HCT116 (cell line): ENCODE measurements at regions not wholly inside any gene's neighbourhood (a gene's known extent, or its start where the extent isn't known, plus 50 kb on each side); places are given as distances from the start of the nearest gene placed in this dataset.

Source experiments
- ATAC-seq: fragments of 200-7000 bp; cut with Tn5 transposase; 2 replicates; pipeline ENCODE4 v1.9.1; 2020; ENCODE audit warnings: mild to moderate bottlenecking, moderate library complexity
- BruUV-seq: library from RNA; stranded (reverse); fragments of 400-500 nt; replicated peaks from 2 replicates; lab custom pipeline; 2021; lab: Mats Ljungman, UMichigan
- CTCF ChIA-PET: fragments of 300-600 bp; sonication (Branson Sonifier 250); formaldehyde crosslinking; loops from one replicate; lab custom pipeline; 2021; ENCODE audit warnings: antibody characterized with exemption; lab: Charles Lee
- POLR2A ChIA-PET: fragments of 300-600, 350-600 bp; sonication (Branson Sonifier 250); formaldehyde crosslinking; loops from one replicate; lab custom pipeline; 2021; ENCODE audit warnings: antibody characterized with exemption; lab: Charles Lee
- RAD21 ChIA-PET, 2 experiments: fragments of 300-600 bp; sonication (Branson Sonifier 250); formaldehyde crosslinking; loops; one replicate each; lab custom pipeline; 2023; ENCODE audit warnings: low total read pairs in 2 of 2; ENCODE audit not compliant: uncharacterized antibody in 2 of 2, unreplicated experiment in 2 of 2, low non-redundant PET in 1 of 2; lab: Charles Lee
- DNase-seq: peaks from one replicate; pipeline ENCODE4 v3.0.0-alpha.2; 2010; ENCODE audit warnings: low read depth, low spot score
- H2AFZ ChIP-seq: fragments of 200-600 bp; shearing (Covaris generic), sonication (generic); 2 replicates; pipeline ENCODE4 v1.6.1; 2017; ENCODE audit warnings: low read depth, mixed run types, mixed read lengths, antibody characterized with exemption, low read length; ENCODE audit not compliant: poor library complexity, severe bottlenecking
- H3K27ac ChIP-seq: 2 replicates; pipeline ENCODE4 v1.5.1; 2012; ENCODE audit warnings: low read depth, low read length
- H3K27me3 ChIP-seq: fragments of 200-600 bp; sonication (generic); 2 replicates; pipeline ENCODE4 v1.6.1; 2016; ENCODE audit warnings: mixed run types, low read length, mixed read lengths; ENCODE audit not compliant: insufficient read depth
- H3K36me3 ChIP-seq, 2 experiments: fragments of 200-500 bp in 1 of 2; fragments of 200-600 bp in 1 of 2; sonication (Bioruptor generic) in 1 of 2; sonication (generic) in 1 of 2; 2 replicates each; pipeline versions ENCODE4 v1.5.1 to v1.6.1; 2014 to 2016; ENCODE audit warnings: low read length in 2 of 2, inconsistent platforms in 1 of 2, mixed read lengths in 1 of 2, mixed run types in 1 of 2; ENCODE audit not compliant: insufficient read depth in 2 of 2, control insufficient read depth in 1 of 2
- H3K4me1 ChIP-seq, 2 experiments: fragments of 200-600 bp in 1 of 2; sonication (generic) in 1 of 2; 2 replicates each; pipeline versions ENCODE4 v1.5.1 to v1.6.1; 2012 to 2017; ENCODE audit warnings: low read length in 2 of 2, inconsistent platforms in 1 of 2, mild to moderate bottlenecking in 1 of 2, mixed read lengths in 1 of 2, mixed run types in 1 of 2, moderate library complexity in 1 of 2; ENCODE audit not compliant: insufficient read depth in 2 of 2, control insufficient read depth in 1 of 2
- H3K4me2 ChIP-seq: fragments of 200-600 bp; sonication (generic); 2 replicates; pipeline ENCODE4 v1.6.1; 2017; ENCODE audit warnings: mixed run types, low read length, mixed read lengths
- H3K4me3 ChIP-seq, 2 experiments: fragments of 200-600 bp in 1 of 2; sonication (generic) in 1 of 2; replicated peaks in 1 of 2; 2 replicates each; pipeline ENCODE4 v1.5.1; 2011 to 2016; ENCODE audit warnings: low read length in 2 of 2, control low read depth in 1 of 2, low read depth in 1 of 2, mild to moderate bottlenecking in 1 of 2, mixed read lengths in 1 of 2, mixed run types in 1 of 2
- H3K79me2 ChIP-seq: fragments of 200-600 bp; sonication (generic); 2 replicates; pipeline ENCODE4 v1.6.1; 2017; ENCODE audit warnings: mild to moderate bottlenecking, mixed run types, low read length, moderate library complexity, mixed read lengths; ENCODE audit not compliant: insufficient read depth
- H3K9ac ChIP-seq: fragments of 200-600 bp; sonication (generic); 2 replicates; pipeline ENCODE4 v1.6.1; 2016; ENCODE audit warnings: low read length, mixed read lengths
- H3K9me2 ChIP-seq: fragments of 200-600 bp; sonication (generic), shearing (Covaris generic); 2 replicates; pipeline ENCODE4 v1.6.1; 2017; ENCODE audit warnings: mixed run types, mild to moderate bottlenecking, moderate library complexity; ENCODE audit not compliant: insufficient read depth
- H3K9me3 ChIP-seq, 2 experiments: fragments of 200-500 bp in 1 of 2; fragments of 200-600 bp in 1 of 2; sonication (Bioruptor generic) in 1 of 2; sonication (generic) in 1 of 2; 2 replicates each; pipeline ENCODE4 v1.6.1; 2014 to 2017; ENCODE audit warnings: low read length in 2 of 2, mixed read lengths in 2 of 2, inconsistent platforms in 1 of 2, low read depth in 1 of 2, mild to moderate bottlenecking in 1 of 2, mixed run types in 1 of 2, moderate library complexity in 1 of 2; ENCODE audit not compliant: control insufficient read depth in 1 of 2, insufficient read depth in 1 of 2
- H4K20me1 ChIP-seq: fragments of 200-600 bp; sonication (generic), shearing (Covaris generic); 2 replicates; pipeline ENCODE4 v1.6.1; 2017; ENCODE audit warnings: mixed run types, mild to moderate bottlenecking, moderate library complexity; ENCODE audit not compliant: insufficient read depth
- ATF3 ChIP-seq: IDR thresholded peaks from 2 replicates; pipeline ENCODE4 v1.6.1; 2012
- CBX3 ChIP-seq: IDR thresholded peaks from 2 replicates; pipeline ENCODE4 v1.6.1; 2012; ENCODE audit warnings: low read depth
- EGR1 ChIP-seq: IDR thresholded peaks from 2 replicates; pipeline ENCODE4 v1.6.1; 2012; ENCODE audit warnings: low read depth
- ELF1 ChIP-seq: IDR thresholded peaks from 2 replicates; pipeline ENCODE4 v1.6.1; 2012; ENCODE audit warnings: low read depth, borderline replicate concordance
- EZH2 ChIP-seq: fragments of 200-600 bp; sonication (generic); IDR thresholded peaks from 2 replicates; pipeline ENCODE4 v1.6.1; 2017; ENCODE audit warnings: antibody characterized with exemption, mixed run types
- EZH2phosphoT487 ChIP-seq: fragments of 200-600 bp; IDR thresholded peaks from 2 replicates; pipeline ENCODE4 v1.6.1; 2018; ENCODE audit warnings: antibody characterized with exemption, borderline replicate concordance
- FOSL1 ChIP-seq: IDR thresholded peaks from 2 replicates; pipeline ENCODE4 v1.6.1; 2012; ENCODE audit warnings: low read depth
- MAX ChIP-seq: IDR thresholded peaks from 2 replicates; pipeline ENCODE4 v1.6.1; 2012
- POLR2A ChIP-seq: IDR thresholded peaks from 2 replicates; pipeline ENCODE4 v1.7.0; 2011; ENCODE audit warnings: borderline replicate concordance; ENCODE audit not compliant: insufficient read depth, insufficient read length; ENCODE audit errors: extremely low read depth
- RAD21 ChIP-seq: IDR thresholded peaks from 2 replicates; pipeline ENCODE4 v1.6.1; 2012; ENCODE audit warnings: low read depth, mild to moderate bottlenecking
- SP1 ChIP-seq: IDR thresholded peaks from 2 replicates; pipeline ENCODE4 v1.6.1; 2012; ENCODE audit warnings: low read depth
- SRF ChIP-seq: IDR thresholded peaks from 2 replicates; pipeline ENCODE4 v1.6.1; 2012; ENCODE audit warnings: low read depth
- YY1 ChIP-seq: IDR thresholded peaks from 2 replicates; pipeline ENCODE4 v1.6.1; 2011; ENCODE audit warnings: low read length, low read depth, moderate library complexity, mild to moderate bottlenecking; ENCODE audit not compliant: insufficient replicate concordance; ENCODE audit errors: extremely low read depth
- ZFX ChIP-seq: fragments of 450-650 bp; IDR thresholded peaks from 2 replicates; pipeline ENCODE4 v1.6.1; 2017
- intact Hi-C: fragments of 100-400 bp; cut with micrococcal nuclease; formaldehyde crosslinking; loops from 2 replicates; pipeline ENCODE4 v1.10.0; 2022

GRCh38 chr19:30743011-30743410 is 370.8 kb downstream of the ZNF536 start:
- no peaks in the 10 kb centered on the region for H3K36me3 ChIP-seq
- H3K4me3 ChIP-seq: no peak overlapping the region
- H4K20me1 ChIP-seq: no peaks in the 10 kb centered on the region
- no peaks in the 10 kb centered on the region for H3K27me3 ChIP-seq
- ChIA-PET RAD21 (no interaction called here), CTCF (no interaction called here), POLR2A (no interaction called here)
- H3K79me2 ChIP-seq: no peaks in the 10 kb centered on the region
- ATAC-seq (no peak), DNase-seq (no peak)
- H3K4me2 ChIP-seq: no peak overlapping the region
- no peak overlapping the region for H3K27ac ChIP-seq
- H3K9me2 ChIP-seq: no peaks in the 10 kb centered on the region
- intact Hi-C loops: no loop called here
- peaks cover 0 to 21% of the 10 kb centered on the region in 2 experiments; a peak in 2 of 4 replicates for H3K9me3 ChIP-seq
- H3K4me1 ChIP-seq: no peaks in the 10 kb centered on the region
- no peak overlapping the region for H3K9ac ChIP-seq
- no TSS peak for BruUV-seq
- H2AFZ ChIP-seq: no peak overlapping the region
- TF ChIP-seq POLR2A (no peak), FOSL1 (no peak), YY1 (no peak), MAX (no peak), EGR1 (no peak)

- intact Hi-C loops: no loop called here
- H3K27me3 ChIP-seq: no peaks in the 10 kb centered on the region
- CTCF ChIA-PET: no interaction called here
These were observed 370.3 kb downstream of the ZNF536 start for GRCh38 chr19:30742406-30742938.

More at GRCh38 chr19:30742406-30742938, 370.3 kb downstream of the ZNF536 start:
- POLR2A ChIA-PET: no interaction called here
- no peaks in the 10 kb centered on the region for H3K36me3 ChIP-seq
- no peak overlapping the region for H3K4me3 ChIP-seq
- RAD21 ChIA-PET: no interaction called here
- H3K9ac ChIP-seq: no peak overlapping the region
- TF ChIP-seq RAD21: no peak
- no peak for TF ChIP-seq ATF3
- TF ChIP-seq ZFX: no peak
- no peak for TF ChIP-seq SP1
- TF ChIP-seq CBX3: no peak
- no peak for TF ChIP-seq ELF1
- no peak for TF ChIP-seq SRF
- TF ChIP-seq EZH2phosphoT487: no peak
- no peak for TF ChIP-seq EZH2
- H3K79me2 ChIP-seq: no peaks in the 10 kb centered on the region
- no peak overlapping the region for H3K4me2 ChIP-seq
- no peak for ATAC-seq
- no peaks in the 10 kb centered on the region for H4K20me1 ChIP-seq
- DNase-seq: no peak
- BruUV-seq: no TSS peak
- H3K4me1 ChIP-seq: no peaks in the 10 kb centered on the region
- H3K27ac ChIP-seq: no peak overlapping the region
- no peak overlapping the region for H2AFZ ChIP-seq
- no peaks in the 10 kb centered on the region for H3K9me2 ChIP-seq
- H3K9me3 ChIP-seq: peaks cover 0 to 17% of the 10 kb centered on the region in 2 experiments; a peak in 2 of 4 replicates
